ENCODE measurements at regions not wholly inside any gene's neighbourhood (a gene's known extent, or its start where the extent isn't known, plus 50 kb on each side); places are given as distances from the start of the nearest gene placed in this dataset.

GRCh38 chr1:221327954-221328353 is 413.9 kb downstream of the DUSP10 start:
- in situ Hi-C loops (cut with MboI; ENCODE audit: low pct_unique_long_range_greater_than_20kb, low sequenced_read_pairs, unreplicated experiment): no loop called here
- no peak for DNase-seq (ENCODE audit: low spot score)
- TF ChIP-seq, protein P1, sequence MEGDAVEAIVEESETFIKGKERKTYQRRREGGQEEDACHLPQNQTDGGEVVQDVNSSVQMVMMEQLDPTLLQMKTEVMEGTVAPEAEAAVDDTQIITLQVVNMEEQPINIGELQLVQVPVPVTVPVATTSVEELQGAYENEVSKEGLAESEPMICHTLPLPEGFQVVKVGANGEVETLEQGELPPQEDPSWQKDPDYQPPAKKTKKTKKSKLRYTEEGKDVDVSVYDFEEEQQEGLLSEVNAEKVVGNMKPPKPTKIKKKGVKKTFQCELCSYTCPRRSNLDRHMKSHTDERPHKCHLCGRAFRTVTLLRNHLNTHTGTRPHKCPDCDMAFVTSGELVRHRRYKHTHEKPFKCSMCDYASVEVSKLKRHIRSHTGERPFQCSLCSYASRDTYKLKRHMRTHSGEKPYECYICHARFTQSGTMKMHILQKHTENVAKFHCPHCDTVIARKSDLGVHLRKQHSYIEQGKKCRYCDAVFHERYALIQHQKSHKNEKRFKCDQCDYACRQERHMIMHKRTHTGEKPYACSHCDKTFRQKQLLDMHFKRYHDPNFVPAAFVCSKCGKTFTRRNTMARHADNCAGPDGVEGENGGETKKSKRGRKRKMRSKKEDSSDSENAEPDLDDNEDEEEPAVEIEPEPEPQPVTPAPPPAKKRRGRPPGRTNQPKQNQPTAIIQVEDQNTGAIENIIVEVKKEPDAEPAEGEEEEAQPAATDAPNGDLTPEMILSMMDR (IDR thresholded peaks at IDR 0.05; ENCODE audit: extremely low read depth, insufficient read depth, missing control alignments): no peak

DNA sequence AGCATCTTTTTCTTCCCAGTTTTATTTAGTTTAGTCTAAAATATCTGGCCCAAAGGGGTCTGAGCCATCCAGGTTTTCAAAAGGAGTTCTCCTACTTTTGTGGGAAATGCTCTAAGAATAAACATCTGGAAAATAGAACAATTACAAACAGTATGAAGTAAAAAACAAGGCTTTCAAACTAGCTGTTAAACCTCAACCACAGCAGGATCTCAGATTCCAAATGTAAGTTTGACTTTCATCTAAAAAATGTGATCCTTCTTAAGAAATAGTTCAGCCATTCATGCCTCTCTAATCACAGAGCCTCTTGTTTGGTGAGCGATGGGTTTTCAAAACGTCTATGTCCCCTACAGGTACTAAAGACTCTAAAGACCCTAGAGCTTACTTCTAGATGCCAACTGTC is 413.5 kb downstream of the DUSP10 start:
- DNase-seq (ENCODE audit: low spot score): no peak
- in situ Hi-C loops (cut with MboI; ENCODE audit: low pct_unique_long_range_greater_than_20kb, low sequenced_read_pairs, unreplicated experiment): no loop called here
- TF ChIP-seq, protein P1 (IDR thresholded peaks at IDR 0.05; ENCODE audit: extremely low read depth, insufficient read depth, missing control alignments): no peak

- in situ Hi-C loops (cut with MboI; ENCODE audit: low pct_unique_long_range_greater_than_20kb, low sequenced_read_pairs, unreplicated experiment): no loop called here
- no peak for DNase-seq (ENCODE audit: low spot score)
- TF ChIP-seq, protein P1 (IDR thresholded peaks at IDR 0.05; ENCODE audit: extremely low read depth, insufficient read depth, missing control alignments): no peak
Observed at GRCh38 chr1:221331273-221332183, 410.4 kb downstream of the DUSP10 start.

DNA sequence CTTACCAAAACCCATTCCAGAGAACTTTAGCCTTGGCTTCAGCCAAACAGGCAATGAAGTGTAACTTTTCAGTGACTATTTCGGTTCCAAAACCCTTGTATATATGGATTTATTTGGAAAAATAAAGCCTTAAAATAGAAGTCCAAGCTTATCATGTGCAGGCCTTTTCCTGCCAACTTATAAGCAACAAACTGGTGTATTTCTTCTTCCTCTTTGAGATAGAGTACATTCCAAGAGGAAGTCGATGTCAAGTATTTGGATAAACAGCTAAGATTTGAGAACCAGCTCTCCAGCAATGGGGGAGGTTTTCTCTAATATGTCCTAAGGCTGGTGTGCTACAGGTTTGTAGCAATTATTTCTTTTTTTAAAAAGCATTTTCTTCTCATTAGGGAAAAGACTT is 407.8 kb downstream of the DUSP10 start:
- in situ Hi-C loops (cut with MboI; ENCODE audit: low pct_unique_long_range_greater_than_20kb, low sequenced_read_pairs, unreplicated experiment): no loop called here
- no peak for DNase-seq (ENCODE audit: low spot score)
- TF ChIP-seq, protein P1 (IDR thresholded peaks at IDR 0.05; ENCODE audit: extremely low read depth, insufficient read depth, missing control alignments): no peak

- TF ChIP-seq, protein P1 (IDR thresholded peaks at IDR 0.05; ENCODE audit: extremely low read depth, insufficient read depth, missing control alignments): no peak
- no peak for DNase-seq (ENCODE audit: low spot score)
- in situ Hi-C loops (cut with MboI; ENCODE audit: low pct_unique_long_range_greater_than_20kb, low sequenced_read_pairs, unreplicated experiment): no loop called here
Observed at GRCh38 chr1:221335161-221336101, 406.5 kb downstream of the DUSP10 start.

- no peak for DNase-seq (ENCODE audit: low spot score)
- in situ Hi-C loops (cut with MboI; ENCODE audit: low pct_unique_long_range_greater_than_20kb, low sequenced_read_pairs, unreplicated experiment): no loop called here
- TF ChIP-seq, protein P1 (IDR thresholded peaks at IDR 0.05; ENCODE audit: extremely low read depth, insufficient read depth, missing control alignments): no peak
Observed at GRCh38 chr1:221336126-221336525, 405.8 kb downstream of the DUSP10 start.
